SK-N-SH treated with all-trans-retinoic acid at 6 μM for 48 hours (cell line): ENCODE measurements at regions not wholly inside any gene's neighbourhood (a gene's known extent, or its start where the extent isn't known, plus 50 kb on each side); places are given as distances from the start of the nearest gene placed in this dataset.
"Not testable (repeated sequence)": the region's sequence is repeated elsewhere in the genome, so short reads cannot be mapped to it uniquely, and the experiment has no call there.

ENCODE experiments used
- ATAC-seq: fragments of 200-7000 bp; cut with Tn5 transposase; 3 replicates; pipeline ENCODE4 v1.9.1; 2020; ENCODE audit warnings: mild to moderate bottlenecking, moderate library complexity
- BACH2 ChIP-seq: fragments of 250-450 bp; sonication (Bioruptor Pico); IDR thresholded peaks from 2 replicates; pipeline ENCODE4 v1.9.0; 2021; ENCODE audit warnings: mild to moderate bottlenecking, borderline replicate concordance
- CSDC2 ChIP-seq: fragments of 250-450 bp; sonication (Bioruptor Pico); IDR thresholded peaks from 2 replicates; pipeline ENCODE4 v1.5.0; 2020; ENCODE audit warnings: mild to moderate bottlenecking, moderate library complexity
- ESRRG ChIP-seq: fragments of 250-450 bp; sonication (Bioruptor Pico); IDR thresholded peaks from 2 replicates; pipeline ENCODE4 v1.6.1; 2021; ENCODE audit warnings: mild to moderate bottlenecking
- GLIS3 ChIP-seq: fragments of 250-450 bp; sonication (Bioruptor Pico); IDR thresholded peaks from 2 replicates; pipeline ENCODE4 v1.5.0; 2020; ENCODE audit warnings: mild to moderate bottlenecking, moderate library complexity
- ISL1 ChIP-seq: fragments of 250-450 bp; sonication (Bioruptor Pico); IDR thresholded peaks from 2 replicates; pipeline ENCODE4 v2.1.2; 2022; ENCODE audit warnings: mild to moderate bottlenecking, moderate library complexity
- OSR1 ChIP-seq: fragments of 250-450 bp; sonication (Bioruptor Pico); IDR thresholded peaks from 2 replicates; pipeline ENCODE4 v1.8.0; 2022; ENCODE audit warnings: moderate library complexity, mild to moderate bottlenecking, inconsistent platforms
- PPARA ChIP-seq: fragments of 250-450 bp; sonication (Bioruptor Pico); IDR thresholded peaks from 2 replicates; pipeline ENCODE4 v1.5.0; 2020; ENCODE audit warnings: mild to moderate bottlenecking, borderline replicate concordance
- SNAI2 ChIP-seq: fragments of 250-450 bp; sonication (Bioruptor Pico); IDR thresholded peaks from 2 replicates; pipeline ENCODE4 v1.5.0; 2020; ENCODE audit warnings: mild to moderate bottlenecking, moderate library complexity
- TCF4 ChIP-seq: fragments of 250-450 bp; sonication (Bioruptor Pico); IDR thresholded peaks from 2 replicates; pipeline ENCODE4 v1.8.0; 2021; ENCODE audit warnings: mild to moderate bottlenecking, moderate library complexity, borderline replicate concordance
- TOX ChIP-seq: fragments of 250-450 bp; sonication (Bioruptor Pico); IDR thresholded peaks from 2 replicates; pipeline ENCODE4 v1.8.0; 2021; ENCODE audit warnings: mild to moderate bottlenecking, moderate library complexity, borderline replicate concordance
- ZC3H10 ChIP-seq: fragments of 250-450 bp; sonication (Bioruptor Pico); IDR thresholded peaks from 2 replicates; pipeline ENCODE4 v1.5.1; 2021; ENCODE audit warnings: mild to moderate bottlenecking, moderate library complexity
- ZFP3 ChIP-seq: fragments of 250-450 bp; sonication (Bioruptor Pico); IDR thresholded peaks from 2 replicates; pipeline ENCODE4 v1.5.0; 2020; ENCODE audit warnings: mild to moderate bottlenecking, moderate library complexity
- ZFP30 ChIP-seq: fragments of 450-650 bp; formaldehyde crosslinking; IDR thresholded peaks from 2 replicates; pipeline ENCODE4 v1.5.0; 2022; ENCODE audit warnings: mild to moderate bottlenecking, moderate library complexity
- ZNF565 ChIP-seq: fragments of 450-650 bp; formaldehyde crosslinking; conservative IDR thresholded peaks from 2 replicates; pipeline ENCODE4 v1.5.0; 2020; ENCODE audit warnings: low read depth, mild to moderate bottlenecking, moderate library complexity
- ZNF70 ChIP-seq: fragments of 450-650 bp; formaldehyde crosslinking; IDR thresholded peaks from 2 replicates; pipeline ENCODE4 v1.5.0; 2020; ENCODE audit warnings: mild to moderate bottlenecking, moderate library complexity
- ZNF8 ChIP-seq: fragments of 450-650 bp; formaldehyde crosslinking; IDR thresholded peaks from 2 replicates; pipeline ENCODE4 v1.5.0; 2020; ENCODE audit warnings: mild to moderate bottlenecking, moderate library complexity
- TF ChIP-seq, protein P1 (sequence below): fragments of 250-450 bp; sonication (Bioruptor Pico); IDR thresholded peaks from 2 replicates; pipeline ENCODE4 v1.5.1; 2021; ENCODE audit warnings: mild to moderate bottlenecking, moderate library complexity
- TF ChIP-seq, protein P2 (sequence below): fragments of 250-450 bp; sonication (Bioruptor Pico); IDR thresholded peaks from 2 replicates; pipeline ENCODE4 v1.8.0; 2021; ENCODE audit warnings: low read depth, mild to moderate bottlenecking, moderate library complexity, borderline replicate concordance
- TF ChIP-seq, protein P3 (sequence below): fragments of 250-450 bp; sonication (Bioruptor Pico); IDR thresholded peaks from 2 replicates; pipeline ENCODE4 v1.8.0; 2020; ENCODE audit warnings: mild to moderate bottlenecking, moderate library complexity, borderline replicate concordance
- TF ChIP-seq, protein P4 (sequence below): fragments of 250-450 bp; sonication (Bioruptor Pico); IDR thresholded peaks from 2 replicates; pipeline ENCODE4 v1.5.1; 2020; ENCODE audit warnings: low read depth, mild to moderate bottlenecking, moderate library complexity

DNA sequence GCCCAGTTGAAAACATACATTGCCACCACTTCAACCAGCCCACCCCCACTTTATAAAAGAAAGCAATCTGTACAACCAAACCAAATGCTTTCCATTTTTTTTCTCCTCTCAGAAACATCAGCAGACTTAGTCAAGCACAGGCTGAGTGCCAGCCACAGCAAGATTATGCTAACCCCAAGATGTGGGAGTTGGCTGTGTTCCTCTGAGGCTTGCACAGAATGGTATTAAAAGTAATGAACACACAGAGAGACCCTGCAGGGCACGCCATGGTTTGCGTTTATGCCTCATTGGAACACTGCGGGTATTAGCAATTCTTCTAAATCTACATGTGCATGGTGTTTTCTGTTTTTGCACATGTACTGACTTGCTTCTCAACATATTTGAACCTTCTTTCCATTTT lies 419.9 kb upstream of the GRAMD2B start:
- ATAC-seq = peak; percentile 75
- TF ChIP-seq PPARA (no peak), ZNF565 (CRISPR knock-in tag) (no peak), ZFP30 (no peak), GLIS3 (CRISPR knock-in tag) (no peak), ZNF8 (CRISPR knock-in tag) (no peak), ISL1 (CRISPR knock-in tag) (no peak), ZC3H10 (no peak), CSDC2 (CRISPR knock-in tag) (no peak), ZFP3 (CRISPR knock-in tag) (no peak), TOX (CRISPR knock-in tag) (no peak), BACH2 (no peak), OSR1 (CRISPR knock-in tag) (no peak)
- TF ChIP-seq, protein P1, sequence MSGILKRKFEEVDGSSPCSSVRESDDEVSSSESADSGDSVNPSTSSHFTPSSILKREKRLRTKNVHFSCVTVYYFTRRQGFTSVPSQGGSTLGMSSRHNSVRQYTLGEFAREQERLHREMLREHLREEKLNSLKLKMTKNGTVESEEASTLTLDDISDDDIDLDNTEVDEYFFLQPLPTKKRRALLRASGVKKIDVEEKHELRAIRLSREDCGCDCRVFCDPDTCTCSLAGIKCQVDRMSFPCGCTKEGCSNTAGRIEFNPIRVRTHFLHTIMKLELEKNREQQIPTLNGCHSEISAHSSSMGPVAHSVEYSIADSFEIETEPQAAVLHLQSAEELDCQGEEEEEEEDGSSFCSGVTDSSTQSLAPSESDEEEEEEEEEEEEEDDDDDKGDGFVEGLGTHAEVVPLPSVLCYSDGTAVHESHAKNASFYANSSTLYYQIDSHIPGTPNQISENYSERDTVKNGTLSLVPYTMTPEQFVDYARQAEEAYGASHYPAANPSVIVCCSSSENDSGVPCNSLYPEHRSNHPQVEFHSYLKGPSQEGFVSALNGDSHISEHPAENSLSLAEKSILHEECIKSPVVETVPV (CRISPR knock-in tag) = no peak
- TF ChIP-seq, protein P2, sequence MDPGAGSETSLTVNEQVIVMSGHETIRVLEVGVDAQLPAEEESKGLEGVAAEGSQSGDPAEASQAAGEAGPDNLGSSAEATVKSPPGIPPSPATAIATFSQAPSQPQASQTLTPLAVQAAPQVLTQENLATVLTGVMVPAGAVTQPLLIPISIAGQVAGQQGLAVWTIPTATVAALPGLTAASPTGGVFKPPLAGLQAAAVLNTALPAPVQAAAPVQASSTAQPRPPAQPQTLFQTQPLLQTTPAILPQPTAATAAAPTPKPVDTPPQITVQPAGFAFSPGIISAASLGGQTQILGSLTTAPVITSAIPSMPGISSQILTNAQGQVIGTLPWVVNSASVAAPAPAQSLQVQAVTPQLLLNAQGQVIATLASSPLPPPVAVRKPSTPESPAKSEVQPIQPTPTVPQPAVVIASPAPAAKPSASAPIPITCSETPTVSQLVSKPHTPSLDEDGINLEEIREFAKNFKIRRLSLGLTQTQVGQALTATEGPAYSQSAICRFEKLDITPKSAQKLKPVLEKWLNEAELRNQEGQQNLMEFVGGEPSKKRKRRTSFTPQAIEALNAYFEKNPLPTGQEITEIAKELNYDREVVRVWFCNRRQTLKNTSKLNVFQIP (CRISPR knock-in tag) = no peak
- TF ChIP-seq, all 23 proteins: peak for 0

DNA sequence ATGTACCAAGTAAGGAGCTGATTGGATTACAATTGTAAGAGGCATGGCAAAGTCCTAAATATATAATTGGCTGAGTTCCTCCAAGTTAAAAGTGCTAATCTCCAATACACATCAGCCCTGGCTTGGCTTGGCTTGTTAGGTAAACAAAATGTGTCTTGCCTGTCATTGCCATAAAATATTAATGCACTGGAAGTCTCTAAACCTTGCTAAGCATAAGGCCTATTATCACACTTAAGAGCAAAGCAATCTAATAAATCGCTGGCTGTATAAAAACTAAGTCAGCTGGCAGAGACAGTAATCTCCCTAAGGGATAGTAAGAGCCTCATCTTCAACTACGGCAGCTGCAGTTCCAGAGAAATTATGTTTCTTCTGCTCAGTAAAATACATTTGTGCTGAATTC lies 418.6 kb upstream of the GRAMD2B start:
- TF ChIP-seq, protein P3, sequence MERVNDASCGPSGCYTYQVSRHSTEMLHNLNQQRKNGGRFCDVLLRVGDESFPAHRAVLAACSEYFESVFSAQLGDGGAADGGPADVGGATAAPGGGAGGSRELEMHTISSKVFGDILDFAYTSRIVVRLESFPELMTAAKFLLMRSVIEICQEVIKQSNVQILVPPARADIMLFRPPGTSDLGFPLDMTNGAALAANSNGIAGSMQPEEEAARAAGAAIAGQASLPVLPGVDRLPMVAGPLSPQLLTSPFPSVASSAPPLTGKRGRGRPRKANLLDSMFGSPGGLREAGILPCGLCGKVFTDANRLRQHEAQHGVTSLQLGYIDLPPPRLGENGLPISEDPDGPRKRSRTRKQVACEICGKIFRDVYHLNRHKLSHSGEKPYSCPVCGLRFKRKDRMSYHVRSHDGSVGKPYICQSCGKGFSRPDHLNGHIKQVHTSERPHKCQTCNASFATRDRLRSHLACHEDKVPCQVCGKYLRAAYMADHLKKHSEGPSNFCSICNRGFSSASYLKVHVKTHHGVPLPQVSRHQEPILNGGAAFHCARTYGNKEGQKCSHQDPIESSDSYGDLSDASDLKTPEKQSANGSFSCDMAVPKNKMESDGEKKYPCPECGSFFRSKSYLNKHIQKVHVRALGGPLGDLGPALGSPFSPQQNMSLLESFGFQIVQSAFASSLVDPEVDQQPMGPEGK = no peak
- peak; percentile 44; the same call in 1 of the 2 replicates for TF ChIP-seq ISL1 (CRISPR knock-in tag)
- no peak for ATAC-seq

DNA sequence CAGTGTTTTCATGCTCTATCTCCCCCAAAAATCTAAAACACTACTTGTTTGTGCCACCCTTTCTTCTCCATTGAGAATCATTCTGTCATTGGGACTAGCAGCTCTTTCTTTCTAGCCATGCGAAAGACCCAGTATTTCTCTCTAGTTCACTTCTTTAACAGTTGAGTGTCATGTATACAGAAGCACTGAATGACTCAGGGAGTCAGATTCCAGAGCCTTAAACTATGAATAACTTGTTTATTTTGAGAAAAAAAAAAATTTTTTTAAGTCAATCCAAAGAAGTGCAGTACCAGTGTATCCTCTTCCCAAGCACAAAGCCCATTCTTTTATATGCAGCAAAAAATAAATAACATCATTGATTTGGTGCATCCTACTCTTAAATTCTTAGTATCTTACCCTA lies 415.4 kb upstream of the GRAMD2B start:
- ATAC-seq = no peak
- TF ChIP-seq ZC3H10 = no peak
- no peak for TF ChIP-seq BACH2
- TF ChIP-seq, protein P4, sequence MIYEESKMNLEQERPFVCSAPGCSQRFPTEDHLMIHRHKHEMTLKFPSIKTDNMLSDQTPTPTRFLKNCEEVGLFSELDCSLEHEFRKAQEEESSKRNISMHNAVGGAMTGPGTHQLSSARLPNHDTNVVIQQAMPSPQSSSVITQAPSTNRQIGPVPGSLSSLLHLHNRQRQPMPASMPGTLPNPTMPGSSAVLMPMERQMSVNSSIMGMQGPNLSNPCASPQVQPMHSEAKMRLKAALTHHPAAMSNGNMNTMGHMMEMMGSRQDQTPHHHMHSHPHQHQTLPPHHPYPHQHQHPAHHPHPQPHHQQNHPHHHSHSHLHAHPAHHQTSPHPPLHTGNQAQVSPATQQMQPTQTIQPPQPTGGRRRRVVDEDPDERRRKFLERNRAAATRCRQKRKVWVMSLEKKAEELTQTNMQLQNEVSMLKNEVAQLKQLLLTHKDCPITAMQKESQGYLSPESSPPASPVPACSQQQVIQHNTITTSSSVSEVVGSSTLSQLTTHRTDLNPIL (CRISPR knock-in tag) = no peak
- TF ChIP-seq TCF4 (CRISPR knock-in tag) = no peak
- no peak for TF ChIP-seq ZNF8 (CRISPR knock-in tag)
- no peak for TF ChIP-seq ZFP3 (CRISPR knock-in tag)
- no peak for TF ChIP-seq TOX (CRISPR knock-in tag)
- no peak for TF ChIP-seq ZNF70 (CRISPR knock-in tag)

DNA sequence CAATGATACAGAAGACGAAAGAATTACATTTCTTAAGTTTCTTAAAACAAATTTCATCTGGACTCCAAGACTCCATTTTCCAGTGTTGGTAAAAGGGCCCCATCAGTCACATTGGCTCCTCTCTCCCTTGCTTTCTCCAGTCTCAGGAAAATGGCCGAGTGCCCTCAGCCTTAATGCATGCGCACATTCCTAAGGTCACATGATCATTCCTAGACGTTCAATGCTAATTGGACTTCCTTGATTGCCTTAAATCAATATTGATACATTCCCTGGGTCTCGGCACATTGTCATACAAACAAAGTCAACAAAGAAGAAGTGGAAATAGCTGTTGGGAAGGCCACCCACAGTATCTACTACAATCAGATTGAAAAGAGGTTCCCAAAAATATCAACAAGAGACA lies 413.6 kb upstream of the GRAMD2B start:
- no peak for ATAC-seq
- no peak for TF ChIP-seq PPARA

DNA sequence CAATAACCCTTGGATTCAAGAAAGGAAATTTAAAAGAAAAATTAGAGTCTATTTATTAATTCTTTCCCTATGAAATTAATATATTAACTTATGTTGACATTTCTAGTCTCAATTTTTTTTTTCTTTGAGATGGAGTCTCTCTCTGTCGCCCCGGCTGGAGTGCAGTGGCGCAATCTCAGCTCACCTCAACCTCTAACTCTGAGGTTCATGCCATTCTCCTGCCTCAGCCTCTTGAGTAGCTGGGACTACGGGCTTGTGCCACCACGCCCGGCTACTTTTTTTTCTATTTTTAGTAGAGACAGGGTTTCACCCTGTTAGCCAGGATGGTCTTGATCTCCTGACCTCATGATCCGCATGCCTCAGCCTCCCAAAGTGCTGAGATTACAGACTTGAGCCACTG lies 411.7 kb upstream of the GRAMD2B start:
- ATAC-seq = not testable (repeated sequence)

DNA sequence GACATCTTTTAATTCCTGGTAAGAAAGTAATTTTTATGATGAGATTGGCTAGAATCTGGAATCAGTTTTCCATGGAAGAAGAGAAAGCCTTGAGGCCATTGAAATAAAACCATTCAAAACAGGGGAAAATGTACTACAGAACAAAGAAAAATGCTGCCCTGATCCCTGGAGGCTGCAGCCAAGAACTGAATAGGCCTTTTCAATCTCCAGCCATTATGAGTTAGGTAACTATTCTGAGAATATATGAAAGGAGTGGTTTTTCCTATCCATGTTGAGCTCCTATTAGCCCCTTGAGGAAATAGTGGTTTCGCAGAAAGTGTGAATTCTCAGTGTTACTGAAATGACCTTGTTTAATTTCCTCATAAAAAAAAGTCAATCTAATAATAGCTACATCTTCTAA lies 408.5 kb upstream of the GRAMD2B start:
- ATAC-seq = no peak
- TF ChIP-seq, protein P4 (CRISPR knock-in tag) = no peak
- TF ChIP-seq GLIS3 (CRISPR knock-in tag) = no peak
- no peak for TF ChIP-seq ZFP3 (CRISPR knock-in tag)
- no peak for TF ChIP-seq OSR1 (CRISPR knock-in tag)
- TF ChIP-seq SNAI2 = no peak
- TF ChIP-seq, protein P2 (CRISPR knock-in tag) = no peak
- TF ChIP-seq ZNF70 (CRISPR knock-in tag) = no peak
- no peak for TF ChIP-seq ISL1 (CRISPR knock-in tag)
- TF ChIP-seq TOX (CRISPR knock-in tag) = no peak
- TF ChIP-seq ESRRG (CRISPR knock-in tag) = no peak
